T-cell (primary cell): ENCODE measurements at regions not wholly inside any gene's neighbourhood (a gene's known extent, or its start where the extent isn't known, plus 50 kb on each side); places are given as distances from the start of the nearest gene placed in this dataset.

ENCODE experiments used
- ATAC-seq, 4 experiments: fragments of 200-7000 bp in 3 of 4; fragments of 150-1000 bp in 1 of 4; cut with Tn5 transposase; replicated peaks in 1 of 4; 1 replicate in 3 of 4; 2 replicates in 1 of 4; pipeline ENCODE4 v1.10.0; 2021; ENCODE audit warnings: moderate library complexity in 3 of 4, mild to moderate bottlenecking in 2 of 4, moderate number of reproducible peaks in 1 of 4
- CTCF ChIA-PET, 2 donors: fragments of 300-600 bp; sonication (Branson Sonifier 250); formaldehyde crosslinking; loops; one replicate each; lab custom pipeline; 2022; ENCODE audit warnings: antibody characterized with exemption in 2 of 2; lab: Charles Lee
- POLR2A ChIA-PET, 2 donors: fragments of 300-600 bp; sonication (Branson Sonifier 250); formaldehyde crosslinking; loops; one replicate each; lab custom pipeline; 2022; ENCODE audit warnings: antibody characterized with exemption in 2 of 2; lab: Charles Lee
- DNase-seq, 35 experiments: peaks; one replicate each; pipeline versions ENCODE4 v3.0.0 to v3.0.0-alpha.2; 2013 to 2023
- H3K27ac ChIP-seq: one replicate; pipeline ENCODE4 v1.5.1; 2013; ENCODE audit warnings: low read length
- H3K27me3 ChIP-seq, 2 experiments: replicated peaks in 1 of 2; 1 replicate in 1 of 2; 2 replicates in 1 of 2; pipeline versions ENCODE4 v1.6.1 to v1.7.0; 2013; ENCODE audit warnings: low read length in 1 of 2, mixed read lengths in 1 of 2; ENCODE audit not compliant: control insufficient read depth in 2 of 2, insufficient read depth in 2 of 2; ENCODE audit errors: extremely low read depth in 1 of 2
- H3K36me3 ChIP-seq, 2 donors: 1 replicate in 1 of 2; 2 replicates in 1 of 2; pipeline versions ENCODE4 v1.6.1 to v1.7.0; 2013; ENCODE audit warnings: low read length in 1 of 2; ENCODE audit not compliant: control insufficient read depth in 2 of 2, insufficient read depth in 1 of 2; ENCODE audit errors: extremely low read depth in 1 of 2
- H3K4me1 ChIP-seq, 2 experiments: 1 replicate in 1 of 2; 2 replicates in 1 of 2; pipeline versions ENCODE4 v1.6.1 to v1.7.0; 2013; ENCODE audit warnings: low read length in 2 of 2, mixed read lengths in 1 of 2; ENCODE audit not compliant: insufficient read depth in 2 of 2, control insufficient read depth in 1 of 2; ENCODE audit errors: extremely low read depth in 1 of 2
- H3K4me3 ChIP-seq, 2 donors: 1 replicate in 1 of 2; 2 replicates in 1 of 2; pipeline versions ENCODE4 v1.5.1 to v1.7.0; 2013; ENCODE audit warnings: mild to moderate bottlenecking in 2 of 2, low read length in 1 of 2, moderate library complexity in 1 of 2; ENCODE audit not compliant: control insufficient read depth in 1 of 2; ENCODE audit errors: extremely low read depth in 1 of 2
- H3K9me3 ChIP-seq: 2 replicates; pipeline ENCODE4 v1.7.0; 2013
- H3K27ac Mint-ChIP-seq, 2 donors: one replicate each; pipeline ENCODE4 v1.8.0; 2020 to 2021; ENCODE audit warnings: mild to moderate bottlenecking in 2 of 2, mixed read lengths in 2 of 2
- H3K27me3 Mint-ChIP-seq, 2 donors: one replicate each; pipeline ENCODE4 v1.8.0; 2021 to 2022; ENCODE audit warnings: mixed read lengths in 2 of 2
- H3K36me3 Mint-ChIP-seq: one replicate; pipeline ENCODE4 v1.8.0; 2021; ENCODE audit warnings: mixed read lengths
- H3K4me1 Mint-ChIP-seq, 3 donors: one replicate each; pipeline ENCODE4 v1.8.0; 2020 to 2022; ENCODE audit warnings: mixed read lengths in 3 of 3, mild to moderate bottlenecking in 1 of 3
- H3K4me3 Mint-ChIP-seq, 3 donors: one replicate each; pipeline ENCODE4 v1.8.0; 2020 to 2022; ENCODE audit warnings: mild to moderate bottlenecking in 3 of 3, mixed read lengths in 3 of 3, moderate library complexity in 3 of 3
- H3K9me3 Mint-ChIP-seq, 3 donors: one replicate each; pipeline ENCODE4 v1.8.0; 2020 to 2022; ENCODE audit warnings: mixed read lengths in 3 of 3
- WGBS: methylation state at CpG from one replicate; pipeline ENCODE4 v1.1.5; 2013; ENCODE audit warnings: missing lambda C conversion rate; ENCODE audit not compliant: insufficient coverage; 5-methylcytosine and 5-hydroxymethylcytosine counted together

GRCh38 chr2:237198164-237198855 is 112.6 kb downstream of the COPS8 start:
- H3K27ac Mint-ChIP-seq: no peak overlapping the region
- WGBS: no CpG with 5 or more reads among the region's 2 CpGs

GRCh38 chr2:237199082-237199481 is 113.4 kb downstream of the COPS8 start:
- ChIA-PET POLR2A (no interaction called here), CTCF (no interaction called here)
- Mint-ChIP-seq H3K4me1 (no peaks in the 10 kb centered on the region), H3K9me3 (no peaks in the 10 kb centered on the region), H3K27me3 (peaks cover 0 to 5% of the 10 kb centered on the region in 2 donors), H3K36me3 (no peaks in the 10 kb centered on the region), H3K27ac (no peak overlapping the region), H3K4me3 (no peak overlapping the region)
- peaks cover 0 to 25% of the 10 kb centered on the region in 2 experiments for H3K27me3 ChIP-seq
- no peaks in the 10 kb centered on the region for H3K9me3 ChIP-seq
- DNase-seq: no peak
- H3K4me3 ChIP-seq: no peak overlapping the region
- no CpG with 5 or more reads among the region's 1 CpG for WGBS
- no peaks in the 10 kb centered on the region for H3K36me3 ChIP-seq
- no peak overlapping the region for H3K27ac ChIP-seq
- H3K4me1 ChIP-seq: no peaks in the 10 kb centered on the region
- no peak for ATAC-seq

More at GRCh38 chr2:237198164-237198855, 112.6 kb downstream of the COPS8 start:
- H3K36me3 Mint-ChIP-seq: no peaks in the 10 kb centered on the region
- ATAC-seq (no peak), DNase-seq (no peak)
- Histone ChIP-seq H3K4me1 (no peaks in the 10 kb centered on the region), H3K9me3 (no peaks in the 10 kb centered on the region), H3K36me3 (no peaks in the 10 kb centered on the region), H3K27ac (no peak overlapping the region), H3K4me3 (no peak overlapping the region), H3K27me3 (peaks cover 0 to 31% of the 10 kb centered on the region in 2 experiments)
- H3K27me3 Mint-ChIP-seq: peaks cover under 1 to 8% of the 10 kb centered on the region in 2 donors
- POLR2A ChIA-PET: no interaction called here
- H3K4me3 Mint-ChIP-seq: no peak overlapping the region
- H3K9me3 Mint-ChIP-seq: no peaks in the 10 kb centered on the region
- H3K4me1 Mint-ChIP-seq: no peaks in the 10 kb centered on the region
- CTCF ChIA-PET: no interaction called here

GRCh38 chr2:237199577-237199976 is 113.9 kb downstream of the COPS8 start:
- Histone ChIP-seq H3K27me3 (peaks cover 0 to 25% of the 10 kb centered on the region in 2 experiments), H3K27ac (no peak overlapping the region), H3K36me3 (no peaks in the 10 kb centered on the region), H3K4me3 (no peak overlapping the region), H3K9me3 (no peaks in the 10 kb centered on the region), H3K4me1 (no peaks in the 10 kb centered on the region)
- Mint-ChIP-seq H3K27ac (no peak overlapping the region), H3K4me3 (no peak overlapping the region), H3K4me1 (no peaks in the 10 kb centered on the region), H3K36me3 (no peaks in the 10 kb centered on the region), H3K9me3 (no peaks in the 10 kb centered on the region), H3K27me3 (peaks cover 2 to 6% of the 10 kb centered on the region in 2 donors)
- ATAC-seq: no peak
- 69% methylated on average over 2 of the region's 2 CpGs for WGBS
- POLR2A ChIA-PET: no interaction called here
- DNase-seq: no peak
- CTCF ChIA-PET: no interaction called here

- Mint-ChIP-seq H3K4me3 (no peak overlapping the region), H3K36me3 (no peaks in the 10 kb centered on the region), H3K9me3 (no peaks in the 10 kb centered on the region), H3K27me3 (peaks cover 10 to 12% of the 10 kb centered on the region in 2 donors), H3K4me1 (no peaks in the 10 kb centered on the region), H3K27ac (no peak overlapping the region)
- DNase-seq (no peak), ATAC-seq (no peak)
- ChIA-PET POLR2A (no interaction called here), CTCF (no interaction called here)
- Histone ChIP-seq H3K9me3 (no peaks in the 10 kb centered on the region), H3K36me3 (no peaks in the 10 kb centered on the region), H3K27me3 (peaks cover 0 to 24% of the 10 kb centered on the region in 2 experiments), H3K4me1 (no peaks in the 10 kb centered on the region), H3K27ac (no peak overlapping the region), H3K4me3 (no peak overlapping the region)
- 72% methylated on average over 7 of the region's 7 CpGs for WGBS
Observed at GRCh38 chr2:237200462-237200861, 114.8 kb downstream of the COPS8 start.

GRCh38 chr2:237201461-237202287 is 116.0 kb downstream of the COPS8 start:
- no peaks in the 10 kb centered on the region for H3K36me3 ChIP-seq
- H3K4me3 ChIP-seq: no peak overlapping the region
- Mint-ChIP-seq H3K27me3 (peaks cover 10 to 12% of the 10 kb centered on the region in 2 donors), H3K36me3 (no peaks in the 10 kb centered on the region), H3K27ac (no peak overlapping the region), H3K4me1 (no peaks in the 10 kb centered on the region), H3K9me3 (no peaks in the 10 kb centered on the region), H3K4me3 (no peak overlapping the region)
- ChIA-PET CTCF (no interaction called here), POLR2A (no interaction called here)
- no peaks in the 10 kb centered on the region for H3K4me1 ChIP-seq
- no peak overlapping the region for H3K27ac ChIP-seq
- WGBS: 56% methylated on average over 8 of the region's 14 CpGs
- no peaks in the 10 kb centered on the region for H3K9me3 ChIP-seq
- DNase-seq (no peak), ATAC-seq (no peak)
- H3K27me3 ChIP-seq: peaks cover 0 to 24% of the 10 kb centered on the region in 2 experiments

GRCh38 chr2:237202288-237203030 is 116.8 kb downstream of the COPS8 start:
- Mint-ChIP-seq H3K9me3 (no peaks in the 10 kb centered on the region), H3K27me3 (peaks cover 16 to 18% of the 10 kb centered on the region in 2 donors), H3K4me3 (no peak overlapping the region), H3K36me3 (no peaks in the 10 kb centered on the region), H3K27ac (no peak overlapping the region), H3K4me1 (no peaks in the 10 kb centered on the region)
- Histone ChIP-seq H3K4me1 (no peaks in the 10 kb centered on the region), H3K9me3 (no peaks in the 10 kb centered on the region), H3K27me3 (peaks cover 0 to 22% of the 10 kb centered on the region in 2 experiments), H3K27ac (no peak overlapping the region), H3K4me3 (no peak overlapping the region), H3K36me3 (no peaks in the 10 kb centered on the region)
- 75% methylated on average over 12 of the region's 13 CpGs for WGBS
- DNase-seq: no peak
- POLR2A ChIA-PET: no interaction called here
- ATAC-seq: no peak
- CTCF ChIA-PET: no interaction called here
